Transverse colon (tissue), 3 donors: ENCODE measurements at regions not wholly inside any gene's neighbourhood (a gene's known extent, or its start where the extent isn't known, plus 50 kb on each side); places are given as distances from the start of the nearest gene placed in this dataset.

ENCODE experiments used
- EP300 ChIP-seq: sonication (generic); formaldehyde crosslinking; IDR thresholded peaks from one replicate; pipeline ENCODE4 v1.6.1; 2017; ENCODE audit warnings: antibody characterized with exemption, low read depth
- POLR2A ChIP-seq: fragments of 450-650 bp; IDR thresholded peaks from one replicate; pipeline ENCODE4 v1.6.1; 2016; ENCODE audit warnings: antibody characterized with exemption, mild to moderate bottlenecking, moderate library complexity
- TF ChIP-seq, protein P1 (sequence below), 5 experiments: fragments of 200-600 bp in 3 of 5; fragments of 450-650 bp in 2 of 5; sonication (generic) in 3 of 5; IDR thresholded peaks; 1 replicate in 2 of 5; 2 replicates in 3 of 5; pipeline ENCODE4 v1.5.1; 2016 to 2017; ENCODE audit warnings: antibody characterized with exemption in 5 of 5, inconsistent platforms in 3 of 5, mild to moderate bottlenecking in 2 of 5, moderate library complexity in 1 of 5

DNA sequence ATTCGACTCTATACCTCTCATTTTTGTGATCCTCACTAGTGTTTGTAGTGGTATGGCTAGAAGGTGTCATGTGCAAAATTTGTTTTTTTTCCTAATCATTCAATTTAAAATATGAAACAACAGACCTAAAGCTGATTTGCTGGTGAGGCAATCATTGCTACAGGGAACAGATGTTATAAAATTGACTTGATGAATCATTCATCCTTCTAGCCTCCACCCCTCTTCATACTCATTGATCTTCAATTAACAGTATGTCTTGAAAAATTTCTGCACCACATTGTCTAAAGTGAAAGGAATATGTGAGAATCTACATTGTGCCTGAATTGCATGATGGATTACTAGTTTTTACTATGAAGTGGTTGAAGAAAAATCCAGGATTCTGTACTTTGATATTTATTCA is 349.0 kb upstream of the NAV3 start:
- TF ChIP-seq POLR2A = no peak
- TF ChIP-seq, protein P1, sequence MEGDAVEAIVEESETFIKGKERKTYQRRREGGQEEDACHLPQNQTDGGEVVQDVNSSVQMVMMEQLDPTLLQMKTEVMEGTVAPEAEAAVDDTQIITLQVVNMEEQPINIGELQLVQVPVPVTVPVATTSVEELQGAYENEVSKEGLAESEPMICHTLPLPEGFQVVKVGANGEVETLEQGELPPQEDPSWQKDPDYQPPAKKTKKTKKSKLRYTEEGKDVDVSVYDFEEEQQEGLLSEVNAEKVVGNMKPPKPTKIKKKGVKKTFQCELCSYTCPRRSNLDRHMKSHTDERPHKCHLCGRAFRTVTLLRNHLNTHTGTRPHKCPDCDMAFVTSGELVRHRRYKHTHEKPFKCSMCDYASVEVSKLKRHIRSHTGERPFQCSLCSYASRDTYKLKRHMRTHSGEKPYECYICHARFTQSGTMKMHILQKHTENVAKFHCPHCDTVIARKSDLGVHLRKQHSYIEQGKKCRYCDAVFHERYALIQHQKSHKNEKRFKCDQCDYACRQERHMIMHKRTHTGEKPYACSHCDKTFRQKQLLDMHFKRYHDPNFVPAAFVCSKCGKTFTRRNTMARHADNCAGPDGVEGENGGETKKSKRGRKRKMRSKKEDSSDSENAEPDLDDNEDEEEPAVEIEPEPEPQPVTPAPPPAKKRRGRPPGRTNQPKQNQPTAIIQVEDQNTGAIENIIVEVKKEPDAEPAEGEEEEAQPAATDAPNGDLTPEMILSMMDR (IDR thresholded peaks at IDR 0.05) = no peak
- TF ChIP-seq EP300 = no peak
